Upper lobe of right lung (tissue), 1 donor: ENCODE measurements at regions not wholly inside any gene's neighbourhood (a gene's known extent, or its start where the extent isn't known, plus 50 kb on each side); places are given as distances from the start of the nearest gene placed in this dataset.
A peak's percentile ranks its signal among the peaks of the same experiment; 100 is the strongest.

ENCODE experiments used
- ATAC-seq: fragments of 200-7000 bp; cut with Tn5 transposase; one replicate; pipeline ENCODE4 v1.9.1; 2020; ENCODE audit warnings: mild to moderate bottlenecking, moderate library complexity
- DNase-seq: peaks from one replicate; pipeline ENCODE4 v3.0.0-alpha.2; 2020
- H3K27ac ChIP-seq: fragments of 200-600 bp; one replicate; pipeline ENCODE4 v1.8.0; 2022
- H3K27me3 ChIP-seq: fragments of 200-600 bp; one replicate; pipeline ENCODE4 v1.8.0; 2022; ENCODE audit warnings: mild to moderate bottlenecking
- H3K36me3 ChIP-seq: fragments of 200-600 bp; one replicate; pipeline ENCODE4 v1.8.0; 2022
- H3K4me1 ChIP-seq: fragments of 200-600 bp; one replicate; pipeline ENCODE4 v1.8.0; 2022
- H3K4me3 ChIP-seq: fragments of 200-600 bp; one replicate; pipeline ENCODE4 v1.8.0; 2022; ENCODE audit warnings: mild to moderate bottlenecking
- H3K9me3 ChIP-seq: fragments of 200-600 bp; one replicate; pipeline ENCODE4 v1.8.0; 2022
- CTCF ChIP-seq: fragments of 200-600 bp; IDR thresholded peaks from one replicate; pipeline ENCODE4 v1.8.0; 2022; ENCODE audit warnings: antibody characterized with exemption
- intact Hi-C: fragments of 100-400 bp; cut with DNase I; formaldehyde crosslinking; loops from one replicate; pipeline ENCODE4 v1.11.0; 2022
- donor health status: DM: no; HTN: yes; CAD: no; lungs with severe emphysema.

GRCh38 chr6:139909992-139910391, 535.5 kb upstream of the CITED2 start:
- H3K36me3 ChIP-seq = no peaks in the 10 kb centered on the region
- DNase-seq = no peak
- no peak overlapping the region for H3K4me3 ChIP-seq
- no peaks in the 10 kb centered on the region for H3K27me3 ChIP-seq
- intact Hi-C loops = no loop called here
- TF ChIP-seq CTCF = no peak
- H3K4me1 ChIP-seq = no peaks in the 10 kb centered on the region
- ATAC-seq = no peak
- H3K9me3 ChIP-seq = no peaks in the 10 kb centered on the region
- no peak overlapping the region for H3K27ac ChIP-seq

DNA sequence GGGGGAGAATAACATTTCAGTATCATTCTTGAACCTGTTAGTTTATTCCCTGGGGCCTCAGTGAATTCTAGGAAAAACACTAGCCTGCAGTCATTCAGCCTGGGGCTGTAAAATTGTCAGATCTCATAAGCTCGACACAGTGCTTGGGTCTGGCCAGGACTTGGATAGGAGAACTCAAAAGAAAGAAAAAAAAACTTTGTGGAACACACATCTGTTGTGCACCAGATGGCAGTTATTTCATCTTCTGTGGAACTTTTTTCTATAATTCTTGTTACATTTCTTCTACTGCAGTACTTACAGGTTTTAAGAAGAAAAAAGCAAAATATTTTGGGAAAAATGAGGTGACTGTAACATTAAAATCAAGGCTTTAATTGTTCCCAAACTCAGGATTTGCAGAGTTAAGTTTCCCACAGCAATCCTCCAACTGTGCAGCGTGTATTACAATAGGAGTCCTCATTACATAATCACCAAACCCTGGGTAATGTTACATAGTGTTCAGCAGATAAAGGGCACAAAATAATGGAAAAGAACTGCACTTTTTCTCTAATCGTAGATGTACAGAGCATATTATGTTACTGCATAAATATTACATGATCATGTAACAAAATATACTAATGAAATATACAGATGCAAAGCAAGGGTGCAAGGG, 531.1 kb upstream of the CITED2 start:
- H3K27me3 ChIP-seq = no peaks in the 10 kb centered on the region
- no peaks in the 10 kb centered on the region for H3K4me1 ChIP-seq
- H3K36me3 ChIP-seq = no peaks in the 10 kb centered on the region
- no peak for ATAC-seq
- no peak overlapping the region for H3K4me3 ChIP-seq
- no peaks in the 10 kb centered on the region for H3K9me3 ChIP-seq
- TF ChIP-seq CTCF = no peak
- no peak overlapping the region for H3K27ac ChIP-seq
- intact Hi-C loops = no loop called here
- no peak for DNase-seq

DNA sequence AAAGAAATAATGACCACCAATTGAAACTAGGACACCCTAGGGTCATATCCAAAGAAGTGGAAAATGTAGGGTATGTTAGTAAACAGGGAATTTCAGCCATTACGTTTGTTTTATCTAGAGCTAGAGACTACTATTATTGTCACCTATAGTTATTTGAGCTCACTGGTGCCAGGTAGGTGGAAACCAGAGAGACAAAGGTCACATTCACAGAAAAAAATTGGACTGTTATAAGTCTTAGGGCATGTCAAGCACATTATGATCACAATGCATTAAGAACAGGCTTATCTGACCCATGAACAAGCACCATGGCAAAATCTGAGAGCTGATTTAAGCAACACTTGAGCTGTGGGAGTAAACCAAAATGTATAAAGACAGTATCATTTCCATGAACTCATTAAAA, 530.1 kb upstream of the CITED2 start:
- DNase-seq (no peak), ATAC-seq (no peak)
- Histone ChIP-seq H3K27me3 (no peaks in the 10 kb centered on the region), H3K4me3 (no peak overlapping the region), H3K4me1 (no peaks in the 10 kb centered on the region), H3K27ac (no peak overlapping the region), H3K36me3 (no peaks in the 10 kb centered on the region), H3K9me3 (no peaks in the 10 kb centered on the region)
- intact Hi-C loops = no loop called here
- no peak for TF ChIP-seq CTCF

DNA sequence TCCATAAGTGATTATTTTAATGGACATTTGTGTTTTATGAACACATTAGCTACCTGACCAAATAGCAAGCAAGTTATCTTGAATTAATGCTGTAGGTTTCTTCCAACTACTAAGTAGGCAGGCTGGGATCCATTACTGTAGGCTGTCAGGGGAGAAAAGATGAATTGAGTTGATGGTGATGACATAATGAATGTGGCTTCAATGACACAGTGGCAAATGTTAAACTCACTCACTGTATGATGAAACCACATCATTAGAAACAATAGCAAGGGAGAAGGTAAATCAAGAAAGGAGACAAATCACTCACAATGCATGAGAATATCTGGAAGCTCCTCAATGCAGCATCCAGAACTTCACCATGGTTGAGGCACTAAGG, 529.7 kb upstream of the CITED2 start:
- H3K27me3 ChIP-seq = no peaks in the 10 kb centered on the region
- no peaks in the 10 kb centered on the region for H3K36me3 ChIP-seq
- intact Hi-C loops = no loop called here
- H3K4me3 ChIP-seq = no peak overlapping the region
- ATAC-seq = no peak
- H3K27ac ChIP-seq = no peak overlapping the region
- no peaks in the 10 kb centered on the region for H3K4me1 ChIP-seq
- no peak for DNase-seq
- no peak for TF ChIP-seq CTCF
- no peaks in the 10 kb centered on the region for H3K9me3 ChIP-seq

- no peaks in the 10 kb centered on the region for H3K9me3 ChIP-seq
- intact Hi-C loops = no loop called here
- H3K36me3 ChIP-seq = no peaks in the 10 kb centered on the region
- DNase-seq (no peak), ATAC-seq (peak; percentile 74)
- H3K27ac ChIP-seq = no peak overlapping the region
- no peak overlapping the region for H3K4me3 ChIP-seq
- H3K27me3 ChIP-seq = no peaks in the 10 kb centered on the region
- TF ChIP-seq CTCF = no peak
- H3K4me1 ChIP-seq = no peaks in the 10 kb centered on the region
These were observed 529.1 kb upstream of the CITED2 start for GRCh38 chr6:139903411-139904157.
